T-helper 17 cell (primary cell): ENCODE measurements at regions not wholly inside any gene's neighbourhood (a gene's known extent, or its start where the extent isn't known, plus 50 kb on each side); places are given as distances from the start of the nearest gene placed in this dataset.
"Not testable (repeated sequence)": the region's sequence is repeated elsewhere in the genome, so short reads cannot be mapped to it uniquely, and the experiment has no call there.

Experiments used
- ATAC-seq: fragments of 150-1000 bp; cut with Tn5 transposase; 2 replicates; pipeline ENCODE4 v1.10.0; 2021; ENCODE audit warnings: mild to moderate bottlenecking, moderate library complexity
- DNase-seq, 3 donors: peaks; one replicate each; pipeline versions ENCODE4 v3.0.0 to v3.0.0-alpha.2; 2020 to 2021
- H3K9me3 ChIP-seq: one replicate; pipeline ENCODE4 v1.7.0; 2013; ENCODE audit warnings: low read length, mild to moderate bottlenecking; ENCODE audit not compliant: control insufficient read depth, poor library complexity, severe bottlenecking
- H3K27ac Mint-ChIP-seq: one replicate; pipeline ENCODE4 v1.8.0; 2022; ENCODE audit warnings: mild to moderate bottlenecking, moderate library complexity, mixed read lengths
- H3K27me3 Mint-ChIP-seq: one replicate; pipeline ENCODE4 v1.8.0; 2022; ENCODE audit warnings: mixed read lengths
- H3K36me3 Mint-ChIP-seq: one replicate; pipeline ENCODE4 v1.8.0; 2022; ENCODE audit warnings: low read depth, mixed read lengths
- H3K4me1 Mint-ChIP-seq: one replicate; pipeline ENCODE4 v1.8.0; 2022; ENCODE audit warnings: mild to moderate bottlenecking, mixed read lengths
- H3K4me3 Mint-ChIP-seq: one replicate; pipeline ENCODE4 v1.8.0; 2022; ENCODE audit warnings: mild to moderate bottlenecking, moderate library complexity, mixed read lengths

- no peak for DNase-seq
- H3K9me3 ChIP-seq = no peaks in the 10 kb centered on the region
- H3K27me3 Mint-ChIP-seq = no peaks in the 10 kb centered on the region
- H3K36me3 Mint-ChIP-seq = no peaks in the 10 kb centered on the region
- no peak overlapping the region for H3K4me3 Mint-ChIP-seq
- H3K4me1 Mint-ChIP-seq = no peaks in the 10 kb centered on the region
- H3K27ac Mint-ChIP-seq = no peak overlapping the region
- no peak for ATAC-seq
Observed at GRCh38 chr2:107475859-107476258, 350.8 kb upstream of the RGPD4 start.

DNA sequence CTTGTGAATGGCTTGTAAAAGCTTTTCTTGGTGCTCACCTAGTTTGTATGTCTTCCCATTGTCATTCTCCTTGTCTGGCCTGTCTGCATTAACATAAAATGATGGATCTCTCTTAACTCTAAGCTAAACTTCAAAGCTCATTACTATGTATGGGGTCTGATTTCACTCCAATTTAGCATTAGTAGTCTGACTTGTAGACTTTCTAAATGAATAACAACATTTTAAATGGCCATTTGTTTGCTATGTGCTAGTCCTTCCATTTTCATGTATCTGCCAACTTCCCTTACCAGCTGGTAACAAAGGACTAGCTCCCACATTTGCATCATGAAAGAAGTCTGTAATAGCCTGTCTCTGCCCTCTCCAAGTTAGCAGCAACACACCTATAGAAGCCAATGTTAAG lies 324.2 kb upstream of the RGPD4 start:
- ATAC-seq = no peak
- Mint-ChIP-seq H3K27ac (no peak overlapping the region), H3K4me1 (no peaks in the 10 kb centered on the region), H3K27me3 (no peaks in the 10 kb centered on the region), H3K36me3 (no peaks in the 10 kb centered on the region), H3K4me3 (no peak overlapping the region)
- H3K9me3 ChIP-seq = peaks cover 4% of the 10 kb centered on the region
- DNase-seq = no peak

DNA sequence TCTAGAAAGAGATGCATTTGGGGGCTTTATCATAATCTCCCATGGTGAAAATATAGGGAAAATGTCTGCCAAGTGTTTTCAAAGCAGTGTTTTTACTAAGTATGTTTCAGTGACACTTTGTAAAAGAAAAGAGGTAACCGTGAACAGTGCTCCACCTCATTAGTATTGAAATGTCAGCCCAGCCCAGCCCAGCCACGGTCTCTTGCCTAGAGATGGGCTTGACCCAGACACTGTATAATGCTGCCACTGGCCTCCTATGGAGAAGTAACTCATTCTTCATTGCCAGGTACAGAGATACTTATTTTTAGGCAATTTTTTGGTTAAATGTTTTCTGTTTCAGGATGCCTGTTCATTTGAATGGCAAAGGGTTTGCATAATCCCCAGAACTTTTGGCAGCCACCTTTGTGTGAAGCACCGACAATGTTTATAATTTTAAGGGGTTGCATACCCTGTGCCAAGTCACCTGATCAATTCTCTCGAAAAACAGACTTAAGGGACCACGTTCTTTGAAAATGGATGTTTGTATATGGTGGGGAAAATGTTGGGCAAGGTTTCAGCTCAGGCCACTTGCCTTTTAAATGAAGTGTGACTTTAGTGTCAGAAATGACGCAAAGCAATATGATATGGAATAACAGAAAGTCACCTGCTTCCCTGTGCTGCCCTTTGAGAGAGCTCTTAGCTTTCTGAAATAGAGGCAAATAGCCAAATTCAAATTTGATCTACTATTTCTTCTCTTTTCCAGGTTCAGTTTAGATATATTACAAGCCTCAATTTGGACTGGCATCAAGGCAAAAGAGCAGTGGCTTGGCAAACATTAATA lies 314.5 kb upstream of the RGPD4 start:
- Mint-ChIP-seq H3K27ac (no peak overlapping the region), H3K36me3 (no peaks in the 10 kb centered on the region), H3K4me1 (no peaks in the 10 kb centered on the region), H3K4me3 (no peak overlapping the region), H3K27me3 (no peaks in the 10 kb centered on the region)
- DNase-seq = no peak
- ATAC-seq = no peak
- H3K9me3 ChIP-seq = no peaks in the 10 kb centered on the region

DNA sequence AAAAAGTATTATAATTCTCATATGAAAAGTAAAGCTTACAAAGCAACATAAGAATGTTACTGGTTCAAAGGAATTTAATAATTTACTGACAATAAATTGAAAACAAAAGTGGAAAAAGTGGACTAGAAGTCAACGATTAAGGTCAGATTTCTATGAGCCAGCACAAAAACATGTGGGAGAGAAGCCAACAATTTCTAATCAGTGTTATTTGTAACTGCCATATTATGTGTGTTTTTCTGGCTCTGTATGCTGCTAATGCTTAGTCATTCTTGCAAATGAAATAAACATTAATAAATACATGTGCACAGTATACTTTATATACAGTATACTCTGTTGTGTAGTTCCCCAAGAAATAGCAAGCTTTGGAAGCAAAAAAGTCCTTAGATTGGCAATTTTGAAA lies 301.3 kb upstream of the RGPD4 start:
- H3K4me3 Mint-ChIP-seq = no peak overlapping the region
- ATAC-seq (no peak), DNase-seq (no peak)
- H3K27me3 Mint-ChIP-seq = no peaks in the 10 kb centered on the region
- H3K27ac Mint-ChIP-seq = no peak overlapping the region
- H3K36me3 Mint-ChIP-seq = no peaks in the 10 kb centered on the region
- H3K9me3 ChIP-seq = no peaks in the 10 kb centered on the region
- no peaks in the 10 kb centered on the region for H3K4me1 Mint-ChIP-seq

DNA sequence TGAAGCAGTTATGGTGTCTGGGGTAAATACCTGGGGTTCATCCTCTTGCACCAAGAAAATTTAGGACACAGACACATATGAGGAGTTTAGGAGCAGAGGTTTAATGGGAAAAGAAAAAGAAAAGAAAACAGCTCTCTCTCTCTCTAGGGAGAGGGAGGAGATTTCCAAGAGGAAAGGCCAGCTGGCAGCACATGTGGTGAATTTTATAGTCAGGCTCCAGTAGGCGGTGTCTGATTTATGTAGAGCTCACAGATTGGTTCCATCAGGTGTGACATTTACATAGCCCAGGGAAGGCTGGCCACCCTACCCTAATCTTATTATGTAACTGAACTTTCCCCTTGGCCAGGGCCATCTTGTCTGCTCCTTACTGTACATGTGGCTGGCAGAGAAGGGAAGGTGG lies 297.5 kb upstream of the RGPD4 start:
- H3K27me3 Mint-ChIP-seq = no peaks in the 10 kb centered on the region
- H3K27ac Mint-ChIP-seq = no peak overlapping the region
- H3K4me1 Mint-ChIP-seq = no peaks in the 10 kb centered on the region
- no peak overlapping the region for H3K4me3 Mint-ChIP-seq
- ATAC-seq = no peak
- no peak for DNase-seq
- H3K9me3 ChIP-seq = no peaks in the 10 kb centered on the region
- no peaks in the 10 kb centered on the region for H3K36me3 Mint-ChIP-seq

DNA sequence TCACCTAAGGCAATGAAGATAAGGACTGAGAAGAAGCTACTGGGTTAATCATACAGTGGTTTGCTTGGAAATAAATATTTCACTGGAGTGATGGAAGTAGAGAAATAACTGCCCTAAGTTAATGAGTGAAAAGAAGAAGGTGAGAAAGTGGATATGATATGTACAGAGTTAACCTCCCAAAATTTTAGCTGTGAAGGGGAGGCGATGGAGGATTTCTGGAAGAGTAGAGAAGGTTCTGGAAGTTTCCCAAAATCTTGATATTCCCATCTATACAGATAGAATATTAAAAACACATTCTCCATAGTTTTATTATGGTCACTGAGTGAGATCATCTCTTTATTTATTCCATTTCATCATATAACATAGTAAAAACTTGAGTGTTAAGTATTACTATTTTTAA lies 296.6 kb upstream of the RGPD4 start:
- Mint-ChIP-seq H3K4me3 (no peak overlapping the region), H3K36me3 (no peaks in the 10 kb centered on the region), H3K27ac (no peak overlapping the region), H3K27me3 (no peaks in the 10 kb centered on the region), H3K4me1 (no peaks in the 10 kb centered on the region)
- no peak for ATAC-seq
- no peaks in the 10 kb centered on the region for H3K9me3 ChIP-seq
- DNase-seq = no peak

DNA sequence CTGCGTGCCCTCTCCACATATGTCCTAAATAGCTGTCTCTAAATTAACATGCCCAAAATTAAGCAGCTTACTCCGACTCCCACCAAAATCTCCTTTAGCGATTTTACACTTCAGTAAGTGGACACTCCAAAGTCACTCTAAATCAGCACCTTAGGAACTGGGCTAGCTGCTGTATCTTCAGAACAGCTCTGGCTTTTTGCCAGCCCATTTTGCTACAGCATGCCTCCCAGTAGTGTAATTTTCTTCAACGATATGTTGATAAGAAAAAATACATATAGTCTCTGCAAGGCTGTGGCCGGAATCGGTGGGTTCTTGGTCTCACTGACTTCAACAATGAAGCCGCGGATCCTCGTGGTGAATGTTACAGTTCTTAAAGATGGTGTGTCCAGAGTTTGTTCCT lies 291.8 kb upstream of the RGPD4 start:
- Mint-ChIP-seq H3K4me3 (no peak overlapping the region), H3K36me3 (no peaks in the 10 kb centered on the region), H3K4me1 (no peaks in the 10 kb centered on the region), H3K27me3 (no peaks in the 10 kb centered on the region), H3K27ac (no peak overlapping the region)
- no peak for ATAC-seq
- H3K9me3 ChIP-seq = no peaks in the 10 kb centered on the region
- DNase-seq = no peak

DNA sequence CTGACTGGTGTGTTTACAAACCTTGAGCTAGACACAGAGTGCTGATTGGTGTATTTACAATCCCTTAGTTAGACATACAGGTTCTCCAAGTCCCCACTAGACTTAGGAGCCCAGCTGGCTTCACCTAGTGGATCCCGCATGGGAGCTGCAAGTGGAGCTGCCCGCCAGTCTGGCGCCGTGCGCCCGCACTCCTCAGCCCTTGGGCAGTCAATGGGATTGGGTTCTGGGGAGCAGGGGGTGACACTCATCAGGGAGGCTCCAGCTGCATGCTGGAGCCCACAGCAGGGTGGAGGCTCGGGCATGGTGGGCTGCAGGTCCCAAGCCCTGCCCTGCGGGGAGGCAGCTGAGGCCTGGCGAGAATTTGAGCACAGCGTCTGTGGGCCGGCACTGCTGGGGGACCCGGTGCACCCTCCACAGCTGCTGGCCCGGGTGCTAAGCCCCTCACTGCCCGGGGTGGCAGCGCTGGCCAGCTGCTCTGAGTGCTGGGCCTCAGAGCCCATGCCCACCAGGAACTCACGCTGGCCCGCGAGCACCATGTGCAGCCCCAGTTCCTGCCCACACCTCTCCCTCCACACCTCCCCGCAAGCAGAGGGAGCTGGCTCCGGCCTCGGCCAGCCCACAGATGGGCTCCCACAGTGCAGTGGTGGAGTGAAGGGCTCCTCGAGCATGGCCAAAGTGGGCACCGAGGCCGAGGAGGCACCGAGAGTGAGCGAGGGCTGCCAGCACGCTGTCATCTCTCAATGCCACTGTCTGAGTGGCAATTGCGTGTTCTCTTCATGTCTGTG lies 290.6 kb upstream of the RGPD4 start:
- not testable (repeated sequence) for ATAC-seq, H3K4me1 Mint-ChIP-seq, H3K27me3 Mint-ChIP-seq, H3K9me3 ChIP-seq, DNase-seq, H3K4me3 Mint-ChIP-seq, H3K27ac Mint-ChIP-seq, H3K36me3 Mint-ChIP-seq

DNA sequence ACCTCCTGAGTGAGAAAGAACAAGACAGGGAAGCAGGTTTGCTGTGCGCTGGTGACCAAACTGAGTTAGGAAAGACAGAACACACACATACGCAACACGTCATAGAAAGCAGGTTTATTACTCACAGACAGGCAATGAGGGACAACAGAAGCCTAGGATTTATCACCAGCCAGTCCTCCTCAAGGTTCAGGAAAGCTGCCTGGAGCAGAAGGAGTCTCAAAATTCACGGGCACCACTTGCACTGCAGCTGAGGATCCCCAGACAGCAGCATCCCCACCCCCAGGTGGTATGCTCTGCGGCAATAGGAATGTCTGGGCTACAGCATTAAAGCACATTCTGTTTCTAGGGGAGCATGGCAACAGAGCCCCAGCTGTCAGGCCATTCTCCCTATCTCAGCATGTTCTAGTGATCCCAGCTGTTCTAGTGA lies 284.4 kb upstream of the RGPD4 start:
- H3K27me3 Mint-ChIP-seq = no peaks in the 10 kb centered on the region
- no peak for ATAC-seq

GRCh38 chr2:107543793-107544192 lies 282.9 kb upstream of the RGPD4 start:
- no peaks in the 10 kb centered on the region for H3K27me3 Mint-ChIP-seq
- H3K9me3 ChIP-seq = no peaks in the 10 kb centered on the region
- H3K4me3 Mint-ChIP-seq = no peak overlapping the region
- H3K36me3 Mint-ChIP-seq = no peaks in the 10 kb centered on the region
- H3K4me1 Mint-ChIP-seq = no peaks in the 10 kb centered on the region
- DNase-seq (no peak), ATAC-seq (no peak)
- H3K27ac Mint-ChIP-seq = no peak overlapping the region

More for the DNA sequence above, 284.4 kb upstream of the RGPD4 start:
- no peak overlapping the region for H3K4me3 Mint-ChIP-seq
- DNase-seq = no peak
- H3K4me1 Mint-ChIP-seq = no peaks in the 10 kb centered on the region
- H3K9me3 ChIP-seq = no peaks in the 10 kb centered on the region
- H3K36me3 Mint-ChIP-seq = no peaks in the 10 kb centered on the region
- H3K27ac Mint-ChIP-seq = no peak overlapping the region

DNA sequence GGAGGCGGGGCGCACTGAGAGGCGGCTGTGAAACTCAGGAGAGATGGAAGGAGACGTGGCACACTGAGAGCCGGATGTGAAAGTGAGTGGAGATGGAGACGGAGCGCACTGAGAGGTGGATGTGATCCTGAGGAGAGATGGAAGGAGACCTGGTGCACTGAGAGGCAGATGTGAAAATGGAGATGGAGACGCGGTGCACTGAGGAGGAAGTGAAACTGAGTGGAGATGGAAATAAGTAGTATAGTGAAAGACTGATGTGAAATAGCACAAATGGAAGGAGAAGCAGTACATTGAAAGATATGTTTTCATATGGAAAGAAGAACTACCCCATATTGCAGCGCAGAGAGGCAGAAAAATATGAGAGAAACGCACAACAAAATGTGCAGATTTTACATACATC lies 281.6 kb upstream of the RGPD4 start:
- Mint-ChIP-seq H3K36me3 (no peaks in the 10 kb centered on the region), H3K27me3 (no peaks in the 10 kb centered on the region), H3K27ac (no peak overlapping the region), H3K4me3 (no peak overlapping the region), H3K4me1 (no peaks in the 10 kb centered on the region)
- no peaks in the 10 kb centered on the region for H3K9me3 ChIP-seq
- DNase-seq = no peak
- ATAC-seq = no peak

GRCh38 chr2:107545851-107546250 lies 280.8 kb upstream of the RGPD4 start:
- ATAC-seq = no peak
- Mint-ChIP-seq H3K4me3 (no peak overlapping the region), H3K4me1 (no peaks in the 10 kb centered on the region), H3K36me3 (no peaks in the 10 kb centered on the region), H3K27ac (no peak overlapping the region), H3K27me3 (no peaks in the 10 kb centered on the region)
- H3K9me3 ChIP-seq = no peaks in the 10 kb centered on the region
- no peak for DNase-seq

DNA sequence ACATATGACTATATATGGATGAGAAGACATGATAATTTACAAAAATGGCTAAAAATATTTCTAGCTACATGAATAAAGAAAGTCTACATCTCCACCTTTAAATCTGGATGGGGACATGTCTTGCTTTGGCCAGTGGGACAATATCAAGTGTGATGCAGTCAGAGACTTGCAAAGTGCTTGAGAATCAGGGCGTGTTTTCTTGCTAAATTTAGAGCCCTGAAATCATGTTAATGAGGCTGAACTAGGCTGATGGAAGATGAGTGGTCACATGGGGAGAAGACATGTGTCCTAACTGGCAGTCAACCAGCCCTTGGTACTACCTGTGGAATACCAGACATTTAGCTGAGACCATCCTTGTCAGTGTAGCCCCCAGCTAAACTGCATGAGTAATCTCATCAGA lies 278.5 kb upstream of the RGPD4 start:
- H3K27me3 Mint-ChIP-seq = no peaks in the 10 kb centered on the region
- H3K4me1 Mint-ChIP-seq = no peaks in the 10 kb centered on the region
- H3K27ac Mint-ChIP-seq = no peak overlapping the region
- DNase-seq (no peak), ATAC-seq (no peak)
- no peak overlapping the region for H3K4me3 Mint-ChIP-seq
- H3K36me3 Mint-ChIP-seq = no peaks in the 10 kb centered on the region
- H3K9me3 ChIP-seq = no peaks in the 10 kb centered on the region

DNA sequence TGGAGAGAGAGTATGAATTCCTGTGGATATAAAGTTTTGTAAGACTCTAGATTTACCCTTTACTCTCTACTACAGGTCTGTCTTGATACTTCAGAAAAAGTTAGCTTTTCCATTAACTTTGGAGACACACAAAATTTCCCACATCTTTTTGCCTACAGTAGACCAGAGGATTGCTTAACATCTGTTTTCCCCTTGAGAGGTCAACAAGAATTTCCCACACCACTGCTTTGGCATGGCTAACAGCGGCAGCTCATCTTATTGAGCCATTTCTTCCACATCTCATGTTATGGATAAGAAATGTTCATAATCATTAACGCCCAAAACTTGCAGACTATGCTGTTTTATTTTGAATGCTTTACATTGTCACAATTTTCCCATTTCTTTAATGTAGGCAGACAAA lies 273.6 kb upstream of the RGPD4 start:
- Mint-ChIP-seq H3K27me3 (no peaks in the 10 kb centered on the region), H3K4me3 (no peak overlapping the region), H3K4me1 (no peaks in the 10 kb centered on the region), H3K36me3 (no peaks in the 10 kb centered on the region), H3K27ac (no peak overlapping the region)
- ATAC-seq = no peak
- H3K9me3 ChIP-seq = no peaks in the 10 kb centered on the region
- no peak for DNase-seq
